G401.6 (cell line): ENCODE measurements at regions not wholly inside any gene's neighbourhood (a gene's known extent, or its start where the extent isn't known, plus 50 kb on each side); places are given as distances from the start of the nearest gene placed in this dataset.
A peak's percentile ranks its signal among the peaks of the same experiment; 100 is the strongest.
"Not testable (repeated sequence)": the region's sequence is repeated elsewhere in the genome, so short reads cannot be mapped to it uniquely, and the experiment has no call there.

ENCODE experiments used
- FAIRE-seq: peaks from 2 replicates; lab custom pipeline; 2012; peaks lifted over from hg19 to GRCh38; lab: Jason Lieb, UNC

DNA sequence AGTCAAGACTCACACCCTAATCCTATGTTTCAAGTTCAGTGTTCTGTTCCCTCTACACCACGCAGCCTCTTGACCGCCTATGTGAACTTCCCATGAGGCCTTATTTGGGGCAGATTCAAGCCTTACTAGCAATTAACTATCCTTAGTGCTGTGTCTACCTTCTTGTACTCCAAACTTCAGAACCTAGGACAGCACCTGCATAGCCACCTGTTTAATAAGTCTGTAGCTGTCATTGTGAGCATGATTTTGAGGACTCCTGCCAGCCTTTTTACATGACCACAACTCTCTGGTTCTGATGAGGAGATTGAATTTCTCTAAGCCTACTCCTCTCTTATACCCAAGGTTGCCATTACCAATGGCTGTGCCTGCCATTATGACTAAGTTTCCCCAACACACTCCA lies 50.8 kb upstream of the PCSK1 start:
- no peak for FAIRE-seq

DNA sequence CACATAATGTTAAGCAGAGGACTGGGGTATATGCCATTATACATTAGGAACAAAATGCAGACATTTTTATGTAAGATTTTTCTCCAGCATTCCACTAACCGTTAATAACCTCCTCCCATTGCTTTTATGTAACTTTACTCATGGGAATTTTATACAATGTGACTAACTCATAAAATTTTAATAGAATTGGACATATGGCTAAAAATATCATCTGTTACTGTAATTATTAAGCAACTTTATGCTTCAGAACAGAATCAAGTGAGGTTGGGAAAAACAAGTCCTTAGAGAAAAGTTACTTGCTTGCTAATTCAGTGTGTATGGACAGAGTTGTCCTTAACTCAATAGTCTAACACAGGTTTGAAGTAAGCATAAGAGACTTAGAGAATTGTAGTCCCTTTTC lies 54.8 kb upstream of the PCSK1 start:
- no peak for FAIRE-seq

DNA sequence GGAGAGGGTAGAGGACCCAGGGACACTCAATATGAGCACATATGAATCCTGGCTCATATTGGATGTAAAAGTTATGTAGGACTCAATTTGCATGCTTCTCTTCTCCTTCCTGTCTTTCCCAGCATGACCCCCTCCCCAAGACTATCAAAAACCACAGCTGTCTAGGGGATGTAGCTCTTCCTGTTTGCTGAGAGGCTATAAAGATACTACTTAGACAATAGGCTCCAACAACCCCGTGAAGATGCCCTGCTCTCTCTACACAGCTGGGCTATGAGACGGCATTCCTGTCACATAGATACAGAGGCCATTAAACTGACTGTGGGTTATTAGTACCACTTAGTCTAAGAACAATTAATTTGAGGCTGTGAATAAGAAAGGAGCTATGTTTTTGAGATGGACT lies 56.5 kb upstream of the PCSK1 start:
- FAIRE-seq = no peak

DNA sequence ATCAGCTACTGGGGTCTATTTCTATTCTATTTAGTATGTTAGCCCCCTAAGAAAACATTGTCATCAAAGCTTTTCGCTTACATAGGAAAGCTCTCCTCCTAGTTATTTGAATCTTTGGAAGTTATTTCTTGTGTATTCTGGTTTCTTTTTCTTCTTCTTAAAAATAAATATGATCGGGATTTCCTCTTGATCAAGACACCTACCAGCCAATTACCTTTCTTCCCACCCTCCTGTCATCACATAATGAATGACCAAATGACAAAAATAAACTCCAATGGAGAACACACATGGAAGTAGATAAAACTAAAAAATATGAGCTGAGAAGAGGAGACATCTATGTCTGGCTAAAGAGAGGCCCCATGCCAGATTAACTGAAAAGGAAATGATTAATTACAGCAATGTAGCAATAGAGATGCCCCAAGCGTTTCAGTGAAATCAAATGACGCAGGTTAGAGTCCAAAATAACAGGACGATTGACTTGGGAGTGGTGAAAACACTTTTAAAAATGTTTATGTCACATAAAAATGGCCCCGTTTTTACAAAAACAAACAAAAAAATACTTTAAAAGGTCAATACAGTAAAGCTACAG lies 59.5 kb upstream of the PCSK1 start:
- FAIRE-seq = no peak

DNA sequence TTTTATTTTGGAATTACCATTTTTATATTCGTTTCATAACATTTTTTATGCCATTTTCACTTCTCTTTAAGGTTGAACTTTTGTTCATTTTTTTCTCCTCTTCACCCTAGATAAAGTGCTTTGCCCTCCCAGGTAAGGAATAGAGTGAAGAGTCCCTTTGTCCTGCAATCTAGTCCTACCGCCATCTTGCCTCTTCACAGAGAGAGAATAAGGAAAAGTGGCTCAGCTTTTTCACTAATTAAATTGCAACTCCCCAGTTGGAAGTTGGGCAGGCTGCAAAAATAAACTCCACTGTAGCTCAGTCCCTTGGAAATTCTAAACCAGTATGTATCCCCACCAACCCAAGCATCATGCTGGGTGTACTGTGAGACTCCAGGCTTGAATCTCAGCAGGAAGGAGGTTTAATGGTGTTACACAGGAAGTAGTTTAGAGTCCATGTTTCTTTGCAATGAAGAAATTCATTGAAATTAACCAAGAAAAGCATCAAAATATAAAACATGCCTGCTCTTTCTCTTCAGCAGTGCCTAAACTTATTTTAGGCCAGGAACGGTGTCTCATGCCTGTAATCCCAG lies 60.3 kb upstream of the PCSK1 start:
- FAIRE-seq = no peak

DNA sequence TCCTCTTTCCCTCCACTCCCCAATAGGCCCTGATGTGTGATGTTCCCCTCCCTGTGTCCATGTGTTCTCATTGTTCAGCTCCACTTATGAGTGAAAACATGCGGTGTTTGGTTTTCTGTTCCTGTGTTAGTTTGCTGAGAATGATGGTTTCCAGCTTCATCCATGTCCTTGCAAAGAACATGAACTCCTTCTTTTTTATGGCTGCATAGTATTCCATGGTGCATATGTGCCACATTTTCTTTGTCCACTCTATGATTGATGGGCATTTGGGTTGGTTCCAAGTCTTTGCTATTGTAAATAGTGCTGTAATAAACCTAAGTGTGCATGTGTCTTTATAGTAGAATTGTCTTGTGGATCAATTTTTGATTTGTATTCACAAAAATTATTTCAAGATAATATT lies 62.4 kb upstream of the PCSK1 start:
- FAIRE-seq = not testable (repeated sequence)

DNA sequence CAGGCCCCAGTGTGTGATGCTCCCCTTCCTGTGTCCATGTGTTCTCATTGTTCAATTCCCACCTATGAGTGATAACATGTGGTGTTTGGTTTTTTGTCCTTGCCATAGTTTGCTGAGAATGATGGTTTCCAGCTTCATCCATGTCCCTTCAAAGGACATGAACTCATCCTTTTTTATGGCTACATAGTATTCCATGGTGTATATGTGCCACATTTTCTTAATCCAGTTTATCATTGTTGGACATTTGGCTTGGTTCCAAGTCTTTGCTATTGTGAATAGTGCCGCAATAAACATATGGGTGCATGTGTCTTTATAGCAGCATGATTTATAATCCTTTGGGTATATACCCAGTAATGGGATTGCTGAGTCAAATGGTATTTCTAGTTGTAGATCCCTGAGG lies 64.0 kb upstream of the PCSK1 start:
- FAIRE-seq = not testable (repeated sequence)

DNA sequence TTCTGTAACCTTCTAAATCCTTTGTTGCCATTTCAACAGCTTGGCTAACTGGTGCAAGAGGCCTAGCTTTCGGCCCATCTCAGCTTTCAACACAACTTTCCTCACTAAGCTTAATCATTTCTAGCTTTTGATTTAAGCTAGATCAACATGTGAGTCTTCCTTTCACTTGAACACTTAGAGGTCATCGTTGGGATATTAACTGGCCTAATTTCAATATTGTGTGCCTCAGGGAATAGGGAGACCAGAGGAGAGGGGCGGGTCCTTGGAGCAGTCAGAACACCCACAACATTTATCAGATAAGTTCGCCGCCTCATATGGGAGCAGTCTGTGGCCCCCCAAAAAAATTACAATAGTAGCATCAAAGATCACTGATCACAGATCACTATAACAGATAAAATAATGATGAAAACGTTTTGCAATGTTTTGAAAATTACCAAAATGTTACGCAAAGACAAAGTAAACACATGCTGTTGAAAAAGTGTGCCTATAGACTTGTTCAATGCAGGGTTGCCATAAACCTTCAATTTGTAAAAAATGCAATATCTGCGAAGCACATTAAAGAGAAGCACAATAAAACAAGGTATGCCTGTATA lies 66.8 kb upstream of the PCSK1 start:
- FAIRE-seq = no peak

DNA sequence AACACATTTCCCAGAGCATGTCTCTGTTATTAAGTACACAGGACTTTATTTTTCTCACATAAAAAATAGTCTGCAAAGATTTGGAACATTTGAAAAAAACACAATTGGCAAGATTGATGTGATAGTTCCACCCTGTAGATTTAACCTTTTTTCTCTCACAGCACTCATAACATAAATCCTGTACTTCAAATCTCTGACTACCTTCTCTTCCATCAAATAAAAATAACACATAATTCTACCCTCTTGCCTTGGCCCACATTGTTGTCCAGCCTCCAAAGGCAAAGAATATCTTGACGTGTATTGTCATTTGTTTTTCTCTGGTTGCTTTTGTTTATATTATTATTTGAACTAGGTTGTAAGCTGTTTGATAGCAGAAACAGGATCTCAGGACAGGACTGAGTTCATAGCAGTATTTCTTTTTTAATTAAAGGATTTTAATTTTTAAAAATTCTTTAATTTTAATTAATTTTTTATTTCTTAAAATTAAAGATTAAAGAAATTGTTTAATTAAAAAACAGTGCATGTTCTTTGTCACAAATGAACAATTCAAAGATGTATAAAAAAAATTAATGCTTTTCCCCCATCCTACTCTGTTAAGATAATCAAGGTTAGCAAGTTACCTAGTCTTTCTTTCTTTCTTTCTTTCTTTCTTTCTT lies 69.1 kb upstream of the PCSK1 start:
- peak; percentile 62 for FAIRE-seq

DNA sequence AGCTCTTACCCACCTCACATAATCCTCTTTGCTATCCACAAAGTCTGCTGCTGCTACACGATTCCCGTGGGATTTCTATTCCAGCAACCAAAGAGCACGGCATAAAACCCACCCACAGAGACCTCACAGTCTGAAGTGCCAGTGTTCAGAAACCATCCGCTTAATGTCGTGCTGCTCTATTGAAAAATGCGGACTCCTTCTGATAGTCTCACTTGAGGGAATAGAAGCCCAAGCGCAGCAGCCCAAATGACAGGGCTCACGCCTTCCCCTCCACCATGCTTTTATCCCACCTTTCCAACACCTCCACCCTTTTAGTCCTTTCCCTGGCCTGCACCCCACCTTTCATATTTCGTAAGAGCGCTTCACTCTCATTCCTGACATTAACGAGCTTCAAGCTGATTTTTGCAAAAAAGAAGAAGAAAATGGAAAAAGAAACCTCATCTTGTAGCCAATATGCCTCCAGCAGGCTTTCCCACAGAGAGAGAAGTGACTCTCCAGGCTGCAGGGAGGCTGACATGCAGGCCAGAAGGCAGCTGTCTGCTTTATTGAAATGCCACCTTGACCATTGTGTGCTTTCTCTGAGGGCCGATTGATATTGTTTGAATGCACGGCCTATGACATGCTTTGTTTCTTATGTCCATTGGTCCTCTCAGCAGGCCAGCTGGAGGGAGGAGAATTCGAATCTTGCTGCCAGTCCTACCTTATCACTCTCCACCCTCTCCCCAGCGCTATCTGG lies 70.6 kb upstream of the PCSK1 start:
- FAIRE-seq = no peak

DNA sequence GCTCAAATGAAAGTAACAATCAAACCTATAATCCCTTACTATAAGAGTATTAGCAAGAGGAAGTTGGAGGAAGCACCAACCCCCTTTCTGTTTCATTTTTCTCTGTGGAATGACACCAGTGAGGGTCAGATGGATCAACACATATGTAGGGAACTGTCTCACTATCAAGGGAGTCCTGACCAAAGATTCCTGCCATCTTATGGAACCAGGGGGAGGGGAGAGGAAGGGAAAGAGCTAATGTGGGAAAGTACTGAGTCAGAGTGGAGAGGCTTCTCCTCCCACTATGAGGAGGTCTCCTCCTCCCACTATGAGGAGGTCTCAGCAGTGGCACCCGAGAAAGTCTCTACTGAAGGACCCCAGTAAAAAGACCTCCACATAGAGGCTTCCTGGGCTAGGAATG lies 73.3 kb upstream of the PCSK1 start:
- no peak for FAIRE-seq

DNA sequence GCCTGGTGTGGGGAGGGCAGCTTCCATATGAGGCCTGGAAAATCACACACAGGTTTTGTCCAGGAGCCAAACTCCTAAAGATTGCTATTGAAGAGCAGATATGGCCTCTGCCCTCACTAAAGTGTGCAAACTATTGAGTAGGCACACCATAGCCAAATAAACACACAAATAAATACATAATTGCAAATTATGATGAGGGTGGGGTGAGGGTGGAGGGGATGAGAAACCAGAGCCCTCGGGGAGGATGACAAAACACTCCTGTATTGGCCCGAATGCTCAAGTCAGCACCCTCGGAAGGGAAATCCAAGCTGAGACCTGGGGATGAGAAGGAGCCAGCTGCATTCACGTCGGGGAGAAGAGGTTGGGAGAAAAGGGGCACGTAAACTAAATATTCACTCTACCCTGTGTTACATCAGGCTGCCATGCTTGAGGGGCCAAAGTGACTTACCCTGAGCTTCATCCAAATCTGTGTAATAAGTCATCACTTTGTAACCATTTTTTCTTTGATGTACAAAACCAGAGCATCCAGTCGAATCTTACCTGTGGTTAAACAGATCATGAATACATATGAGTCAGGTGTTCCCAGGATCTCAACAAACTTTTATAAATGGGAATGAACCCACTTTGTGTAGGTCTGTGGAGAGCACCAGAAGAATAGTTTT lies 73.9 kb upstream of the PCSK1 start:
- FAIRE-seq = no peak

DNA sequence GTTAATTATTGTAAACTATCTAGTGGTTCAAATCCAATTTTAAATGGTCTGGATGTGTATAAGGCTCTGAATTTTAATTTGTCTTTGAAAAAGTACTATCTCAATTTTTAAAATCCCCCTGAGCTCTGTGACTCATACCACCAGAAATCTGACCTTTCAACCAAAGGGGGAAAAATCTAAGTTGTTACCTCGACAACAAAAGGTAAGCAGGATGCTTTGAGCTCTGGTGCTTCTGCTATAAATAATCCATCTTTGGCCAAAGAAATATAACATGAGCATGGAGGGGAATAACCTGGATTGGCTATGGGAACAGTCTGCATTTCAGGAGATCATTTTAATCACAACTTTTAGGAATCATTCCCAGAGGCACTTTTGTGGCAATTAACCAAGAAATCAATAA lies 76.3 kb upstream of the PCSK1 start:
- FAIRE-seq = no peak

DNA sequence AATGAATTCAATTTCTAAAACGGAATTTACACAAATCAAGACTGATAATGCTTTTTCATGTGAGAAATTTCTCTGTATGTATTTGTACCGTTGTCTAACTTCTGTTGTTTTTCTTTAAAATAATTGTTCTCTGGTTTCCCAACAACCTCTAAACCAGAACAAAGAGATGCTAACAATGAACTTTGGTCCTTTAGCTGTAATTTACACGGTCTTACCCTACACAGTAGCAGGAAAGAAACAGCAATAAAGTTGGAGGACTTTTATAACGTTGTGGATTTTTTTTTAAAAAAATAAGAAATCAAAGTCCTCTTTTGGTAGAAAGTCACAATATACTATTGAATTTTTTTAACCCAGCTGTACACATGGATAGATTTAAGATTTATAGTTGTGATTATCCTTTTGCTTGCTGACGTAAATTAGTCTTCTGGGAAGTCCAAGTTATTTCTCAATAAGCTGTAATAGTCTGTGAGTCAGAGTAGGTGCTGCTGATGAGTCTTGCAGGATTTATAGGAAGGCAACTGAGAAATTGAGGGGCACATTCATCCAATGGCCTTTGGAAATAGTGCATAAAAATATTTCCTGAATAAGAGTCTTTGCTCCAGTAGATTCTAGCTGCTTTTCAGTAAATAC lies 76.8 kb upstream of the PCSK1 start:
- no peak for FAIRE-seq

DNA sequence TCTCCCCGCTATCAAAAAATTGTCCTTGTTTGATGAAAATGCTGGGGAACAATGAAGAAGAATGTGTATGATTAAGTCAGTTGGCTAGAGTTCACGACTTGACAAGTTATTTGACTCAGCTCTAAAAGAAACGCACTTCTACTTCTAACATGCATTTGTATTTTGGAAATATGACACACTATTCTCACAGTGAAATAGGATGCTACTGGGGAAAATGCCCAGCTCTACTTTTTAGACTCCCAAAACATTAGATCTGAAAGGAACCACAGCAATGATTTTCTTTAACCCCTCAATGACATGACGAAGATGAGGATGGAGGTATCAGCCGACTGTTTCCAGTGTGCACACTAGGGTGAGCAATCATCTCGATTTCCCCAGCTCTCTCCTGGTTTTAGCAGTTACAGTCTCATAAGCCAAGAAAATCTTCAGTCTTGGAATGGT lies 83.6 kb upstream of the PCSK1 start:
- no peak for FAIRE-seq

DNA sequence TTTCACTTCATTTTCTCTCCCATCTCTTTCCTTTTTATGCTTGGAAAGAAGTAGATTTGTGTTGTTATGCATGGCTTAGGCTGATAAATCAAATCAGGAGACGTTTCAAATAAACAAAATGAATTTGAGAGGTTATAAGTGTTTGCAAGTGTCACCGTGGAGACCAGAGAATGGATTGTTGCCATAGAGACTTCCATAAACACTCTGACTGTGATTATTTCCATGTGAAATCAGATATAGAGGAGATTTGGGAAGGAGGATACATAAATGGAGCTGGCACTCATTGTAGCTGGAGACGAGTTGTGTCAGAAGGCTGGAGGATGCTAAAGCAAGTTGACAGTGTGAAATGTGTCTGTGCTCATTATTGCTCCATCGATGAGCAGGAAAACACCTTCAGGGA lies 84.2 kb upstream of the PCSK1 start:
- FAIRE-seq = no peak

DNA sequence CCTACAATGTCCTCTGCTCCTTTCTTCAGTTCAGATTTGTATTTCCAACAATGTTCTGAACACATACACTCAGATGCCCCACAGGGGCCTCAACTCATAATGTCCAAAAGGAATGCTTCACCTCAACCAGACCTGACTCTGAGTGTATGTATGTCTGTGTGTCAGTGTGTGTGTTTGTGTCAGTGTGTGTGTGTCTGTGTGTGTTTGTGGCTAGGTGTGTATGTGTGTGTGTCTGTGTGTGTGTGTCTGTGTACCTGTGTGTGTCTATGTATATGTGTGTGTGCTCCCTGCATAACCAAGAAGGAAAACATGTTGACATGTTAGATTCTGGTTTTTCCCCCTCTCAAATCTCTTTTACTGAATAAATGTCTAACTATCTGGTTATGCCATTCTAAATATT lies 87.3 kb upstream of the PCSK1 start:
- FAIRE-seq = no peak

DNA sequence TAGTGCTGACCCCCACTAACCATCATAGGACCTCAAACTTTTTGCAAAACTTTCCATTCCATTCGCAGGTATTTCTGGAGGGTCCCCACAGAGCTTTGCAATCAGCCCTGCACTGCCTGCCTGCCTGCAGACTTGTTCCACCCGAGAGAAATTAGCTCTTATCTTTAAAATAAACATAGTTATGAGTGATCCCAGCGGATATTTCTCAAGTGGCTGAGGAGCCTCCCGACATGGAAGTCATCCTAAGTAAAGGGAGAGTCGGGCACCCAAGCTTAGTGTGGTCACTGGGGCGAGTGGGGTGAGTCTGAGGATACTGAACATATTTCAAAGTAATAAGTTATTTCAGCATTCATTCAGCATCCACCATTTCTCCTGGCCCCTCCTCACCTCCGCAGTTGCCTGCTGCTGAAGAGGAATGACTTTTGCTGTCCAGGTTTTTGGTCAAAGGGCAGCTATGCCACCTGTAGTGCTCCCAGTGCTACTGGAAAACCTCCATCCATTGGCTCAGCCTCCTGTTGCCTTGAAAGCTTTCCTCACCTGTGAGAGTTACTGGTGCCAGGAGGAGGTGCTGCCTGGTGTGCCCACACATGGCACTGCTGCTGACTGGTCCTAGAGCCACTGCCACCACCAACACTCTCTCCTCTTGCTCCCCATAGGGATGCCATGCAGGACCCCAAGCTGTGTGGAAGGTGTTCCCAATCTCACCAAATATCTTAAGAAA lies 89.7 kb upstream of the PCSK1 start:
- FAIRE-seq = no peak

DNA sequence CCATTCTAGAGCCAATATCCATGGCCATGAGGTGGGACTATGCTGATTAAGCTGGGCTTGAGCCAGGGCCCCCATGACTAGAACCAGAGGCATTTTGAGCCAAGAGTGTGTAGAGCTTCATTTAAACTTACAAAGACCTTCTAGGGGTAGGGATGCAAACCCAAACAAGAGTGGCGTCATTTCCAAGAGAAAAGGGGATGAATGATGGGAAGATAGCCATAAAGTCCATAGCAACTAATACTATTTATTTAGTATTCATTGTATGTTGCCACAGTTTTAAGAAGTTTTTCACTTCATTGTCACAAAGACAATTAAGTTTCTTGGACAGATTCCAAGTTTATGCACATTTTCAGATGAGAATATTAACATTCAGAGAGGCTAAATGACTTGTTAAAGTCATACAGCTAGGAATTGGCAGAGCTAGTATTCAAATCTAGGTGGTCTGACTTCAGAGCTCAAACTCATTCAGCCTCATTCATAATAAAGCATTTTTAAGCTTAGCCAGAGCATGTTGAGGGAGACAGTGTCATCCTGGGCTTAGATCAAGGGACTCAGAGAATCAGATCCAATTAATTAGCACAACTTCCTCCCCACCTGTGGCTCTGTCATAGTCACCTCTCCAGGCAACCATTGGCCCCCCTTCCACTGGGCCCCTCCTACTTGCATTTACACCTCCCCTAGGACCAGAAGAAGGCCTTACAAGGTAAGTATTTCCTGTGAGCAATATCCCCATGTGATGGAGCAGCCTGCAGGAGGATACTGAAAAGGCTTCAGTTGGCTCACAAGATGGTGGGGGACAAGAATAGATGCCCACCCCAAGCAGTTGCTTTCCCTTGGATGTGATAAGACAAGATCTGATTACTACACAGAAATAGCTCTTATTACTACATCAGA lies 95.0 kb upstream of the PCSK1 start:
- no peak for FAIRE-seq

DNA sequence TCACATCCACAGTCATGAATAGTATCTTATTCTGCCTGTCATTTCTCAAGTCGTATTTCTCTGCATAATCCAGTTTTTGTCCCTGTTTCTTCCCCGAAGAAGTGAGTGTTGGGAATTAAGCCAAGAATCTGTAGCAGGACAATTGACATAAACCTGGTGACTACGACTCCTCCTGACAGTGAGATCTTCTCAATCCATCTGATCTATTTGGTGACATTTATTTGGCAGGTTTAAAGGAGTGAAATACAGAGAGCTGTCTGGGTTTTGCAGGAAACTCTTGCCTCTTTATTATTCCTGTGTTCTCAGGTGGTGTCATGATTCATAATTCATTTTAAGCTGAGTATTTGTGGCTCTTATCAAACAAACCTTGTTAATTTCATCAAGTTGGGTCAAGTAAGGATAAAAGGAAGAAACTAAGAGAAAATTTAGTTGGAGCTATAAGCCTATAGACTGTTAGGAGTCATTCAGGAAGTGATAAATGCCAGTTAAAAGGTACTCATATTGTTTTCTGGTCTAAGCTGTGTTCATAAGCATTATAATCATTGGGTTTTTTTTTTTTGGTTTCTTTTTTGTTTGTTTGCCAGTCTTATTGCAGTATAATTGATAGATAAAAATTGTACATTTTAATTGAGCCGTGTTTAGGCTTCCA lies 95.9 kb upstream of the PCSK1 start:
- FAIRE-seq = no peak
